NCI-H187 (cell line): ENCODE measurements at regions not wholly inside any gene's neighbourhood (a gene's known extent, or its start where the extent isn't known, plus 50 kb on each side); places are given as distances from the start of the nearest gene placed in this dataset.
A peak's percentile ranks its signal among the peaks of the same experiment; 100 is the strongest.

Source experiments
- DNase-seq, 2 experiments: peaks; one replicate each; lab custom pipeline; 2025; lab: John Stamatoyannopoulos, UW

- DNase-seq: no peak
Measured at GRCh38 chr9:77084094-77084493, 64.6 kb downstream of the FOXB2 start.

- no peak for DNase-seq
Measured at GRCh38 chr9:77085416-77085815, 66.0 kb downstream of the FOXB2 start.

- no peak for DNase-seq
Measured at GRCh38 chr9:77087506-77087905, 68.1 kb downstream of the FOXB2 start.

- DNase-seq: no peak
Measured at GRCh38 chr9:77092536-77092935, 73.1 kb downstream of the FOXB2 start.

- DNase-seq: no peak
Measured at GRCh38 chr9:77094150-77094549, 74.7 kb downstream of the FOXB2 start.

GRCh38 chr9:77097335-77097734, 77.9 kb downstream of the FOXB2 start:
- DNase-seq: no peak

- DNase-seq: peak in 1 of 2 experiments; percentile 32
Measured at GRCh38 chr9:77099388-77099787, 77.9 kb upstream of the VPS13A start.

- no peak for DNase-seq
Measured at GRCh38 chr9:77111408-77111807, 65.9 kb upstream of the VPS13A start.

- DNase-seq: peak in 1 of 2 experiments; percentile 2
Measured at GRCh38 chr9:77125665-77126064, 51.7 kb upstream of the VPS13A start.

GRCh38 chr9:77127071-77127470, 50.3 kb upstream of the VPS13A start:
- no peak for DNase-seq
